ENCODE measurements at regions not wholly inside any gene's neighbourhood (a gene's known extent, or its start where the extent isn't known, plus 50 kb on each side); places are given as distances from the start of the nearest gene placed in this dataset.

DNA sequence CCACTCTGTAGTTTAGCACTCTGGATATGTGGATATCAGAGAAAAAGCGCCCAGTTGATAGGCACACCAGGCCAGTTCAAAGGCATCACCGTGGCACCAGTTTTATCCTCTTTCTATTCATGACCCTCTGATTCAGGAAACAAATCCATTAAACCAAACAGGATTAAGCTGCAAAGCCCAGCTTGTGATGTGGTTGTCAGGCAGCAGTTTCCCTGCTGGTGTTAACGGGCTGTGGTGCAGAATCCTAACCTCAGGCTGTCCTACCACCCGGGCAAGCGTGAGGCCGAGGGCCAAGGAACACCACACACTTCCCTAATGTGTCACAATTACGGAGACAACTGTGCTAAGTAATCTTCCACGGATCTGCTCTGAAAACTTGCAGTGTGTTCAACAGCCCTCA lies 209.1 kb downstream of the OLFM4 start:
- TF ChIP-seq, protein P1, sequence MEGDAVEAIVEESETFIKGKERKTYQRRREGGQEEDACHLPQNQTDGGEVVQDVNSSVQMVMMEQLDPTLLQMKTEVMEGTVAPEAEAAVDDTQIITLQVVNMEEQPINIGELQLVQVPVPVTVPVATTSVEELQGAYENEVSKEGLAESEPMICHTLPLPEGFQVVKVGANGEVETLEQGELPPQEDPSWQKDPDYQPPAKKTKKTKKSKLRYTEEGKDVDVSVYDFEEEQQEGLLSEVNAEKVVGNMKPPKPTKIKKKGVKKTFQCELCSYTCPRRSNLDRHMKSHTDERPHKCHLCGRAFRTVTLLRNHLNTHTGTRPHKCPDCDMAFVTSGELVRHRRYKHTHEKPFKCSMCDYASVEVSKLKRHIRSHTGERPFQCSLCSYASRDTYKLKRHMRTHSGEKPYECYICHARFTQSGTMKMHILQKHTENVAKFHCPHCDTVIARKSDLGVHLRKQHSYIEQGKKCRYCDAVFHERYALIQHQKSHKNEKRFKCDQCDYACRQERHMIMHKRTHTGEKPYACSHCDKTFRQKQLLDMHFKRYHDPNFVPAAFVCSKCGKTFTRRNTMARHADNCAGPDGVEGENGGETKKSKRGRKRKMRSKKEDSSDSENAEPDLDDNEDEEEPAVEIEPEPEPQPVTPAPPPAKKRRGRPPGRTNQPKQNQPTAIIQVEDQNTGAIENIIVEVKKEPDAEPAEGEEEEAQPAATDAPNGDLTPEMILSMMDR (IDR thresholded peaks at IDR 0.05) = no peak
- no peak for TF ChIP-seq POLR2A (IDR thresholded peaks at IDR 0.05)
- no peak for TF ChIP-seq EP300 (IDR thresholded peaks at IDR 0.05)

Data from ovary (tissue), 3 donors.